Panc1 (cell line): ENCODE measurements at regions not wholly inside any gene's neighbourhood (a gene's known extent, or its start where the extent isn't known, plus 50 kb on each side); places are given as distances from the start of the nearest gene placed in this dataset.

Experiments
- CTCF ChIP-seq: fragments of 450-650 bp; IDR thresholded peaks from 2 replicates; pipeline ENCODE4 v1.5.1; 2017; ENCODE audit warnings: mild to moderate bottlenecking
- POLR2AphosphoS5 ChIP-seq: IDR thresholded peaks from 2 replicates; pipeline ENCODE4 v1.6.1; 2012; ENCODE audit warnings: mild to moderate bottlenecking, low read depth, low read length, moderate library complexity
- REST ChIP-seq, 2 experiments: IDR thresholded peaks; 2 replicates each; pipeline ENCODE4 v1.6.1; 2011 to 2012; ENCODE audit warnings: low read depth in 2 of 2, control low read depth in 1 of 2, low read length in 1 of 2, mild to moderate bottlenecking in 1 of 2, moderate library complexity in 1 of 2; ENCODE audit not compliant: insufficient read depth in 1 of 2
- SIN3A ChIP-seq: IDR thresholded peaks from 2 replicates; pipeline ENCODE4 v1.6.1; 2012; ENCODE audit warnings: low read depth, mild to moderate bottlenecking, low read length, moderate library complexity, borderline replicate concordance; ENCODE audit not compliant: insufficient read depth

GRCh38 chr17:72426321-72426720 lies 305.5 kb downstream of the SOX9 start:
- no peak for TF ChIP-seq POLR2AphosphoS5
- no peak for TF ChIP-seq CTCF
- TF ChIP-seq REST (IDR thresholded peaks at IDR 0.05; ENCODE audit: insufficient read depth in 1 of 2, low read depth in 2 of 2, low read length in 1 of 2) = no peak
- TF ChIP-seq SIN3A = no peak
